WERI-Rb-1 (cell line): ENCODE measurements at regions not wholly inside any gene's neighbourhood (a gene's known extent, or its start where the extent isn't known, plus 50 kb on each side); places are given as distances from the start of the nearest gene placed in this dataset.

Source experiments
- DNase-seq: peaks from one replicate; pipeline ENCODE4 v3.0.0-alpha.2; 2020
- H3K27ac ChIP-seq: fragments of 250-450 bp; sonication (Bioruptor Pico); 2 replicates; pipeline ENCODE4 v1.5.1; 2020; ENCODE audit warnings: mild to moderate bottlenecking, moderate library complexity
- H3K27me3 ChIP-seq: fragments of 250-450 bp; sonication (Bioruptor Pico); 2 replicates; pipeline ENCODE4 v1.5.1; 2021; ENCODE audit warnings: mild to moderate bottlenecking, low read depth, moderate library complexity; ENCODE audit not compliant: insufficient read depth, severe bottlenecking
- H3K36me3 ChIP-seq: fragments of 250-450 bp; sonication (Bioruptor Pico); 2 replicates; pipeline ENCODE4 v1.5.1; 2020; ENCODE audit warnings: mild to moderate bottlenecking, moderate library complexity
- H3K4me3 ChIP-seq: 2 replicates; pipeline ENCODE4 v1.5.1; 2011; ENCODE audit warnings: low read depth, mild to moderate bottlenecking, control low read depth, low read length
- H3K9me3 ChIP-seq: fragments of 250-450 bp; sonication (Bioruptor Pico); 2 replicates; pipeline ENCODE4 v1.5.1; 2021; ENCODE audit warnings: mild to moderate bottlenecking, moderate library complexity; ENCODE audit not compliant: severe bottlenecking
- CTCF ChIP-seq: IDR thresholded peaks from 2 replicates; pipeline ENCODE4 v1.5.1; 2011; ENCODE audit warnings: low read depth, mild to moderate bottlenecking, control low read depth, inconsistent platforms, low read length

GRCh38 chr10:126851414-126852108 lies 53.7 kb upstream of the DOCK1 start:
- H3K27me3 ChIP-seq = no peaks in the 10 kb centered on the region
- DNase-seq = no peak
- H3K9me3 ChIP-seq = no peaks in the 10 kb centered on the region
- no peak overlapping the region for H3K4me3 ChIP-seq
- no peaks in the 10 kb centered on the region for H3K36me3 ChIP-seq
- no peak for TF ChIP-seq CTCF
- no peak overlapping the region for H3K27ac ChIP-seq

GRCh38 chr10:126854726-126855495 lies 50.3 kb upstream of the DOCK1 start:
- TF ChIP-seq CTCF = no peak
- H3K36me3 ChIP-seq = no peaks in the 10 kb centered on the region
- H3K27ac ChIP-seq = no peak overlapping the region
- H3K4me3 ChIP-seq = no peak overlapping the region
- no peaks in the 10 kb centered on the region for H3K9me3 ChIP-seq
- H3K27me3 ChIP-seq = no peaks in the 10 kb centered on the region
- no peak for DNase-seq
